Activated CD4-positive, alpha-beta T cell treated with anti-CD3 and anti-CD28 coated beads, Interleukin-2, amount 10 ng/mL, durations not matched to agents 24 days and 14 days (primary cell): ENCODE measurements at regions not wholly inside any gene's neighbourhood (a gene's known extent, or its start where the extent isn't known, plus 50 kb on each side); places are given as distances from the start of the nearest gene placed in this dataset.

ENCODE experiments used
- DNase-seq: peaks from one replicate; pipeline ENCODE4 v3.0.0; 2022
- H3K27ac Mint-ChIP-seq: one replicate; pipeline ENCODE4 v1.8.0; 2022; ENCODE audit warnings: mild to moderate bottlenecking, mixed read lengths
- H3K27me3 Mint-ChIP-seq: one replicate; pipeline ENCODE4 v1.8.0; 2022; ENCODE audit warnings: mixed read lengths
- H3K36me3 Mint-ChIP-seq: one replicate; pipeline ENCODE4 v1.8.0; 2022; ENCODE audit warnings: low read depth, mild to moderate bottlenecking, mixed read lengths
- H3K4me1 Mint-ChIP-seq: one replicate; pipeline ENCODE4 v1.8.0; 2021; ENCODE audit warnings: mixed read lengths
- H3K4me3 Mint-ChIP-seq: one replicate; pipeline ENCODE4 v1.8.0; 2022; ENCODE audit warnings: mild to moderate bottlenecking, moderate library complexity, mixed read lengths
- H3K9me3 Mint-ChIP-seq: one replicate; pipeline ENCODE4 v1.8.0; 2021; ENCODE audit warnings: mixed read lengths
- intact Hi-C: fragments of 100-400 bp; cut with micrococcal nuclease; formaldehyde crosslinking; loops from one replicate; pipeline ENCODE4 v1.15.1; 2023

DNA sequence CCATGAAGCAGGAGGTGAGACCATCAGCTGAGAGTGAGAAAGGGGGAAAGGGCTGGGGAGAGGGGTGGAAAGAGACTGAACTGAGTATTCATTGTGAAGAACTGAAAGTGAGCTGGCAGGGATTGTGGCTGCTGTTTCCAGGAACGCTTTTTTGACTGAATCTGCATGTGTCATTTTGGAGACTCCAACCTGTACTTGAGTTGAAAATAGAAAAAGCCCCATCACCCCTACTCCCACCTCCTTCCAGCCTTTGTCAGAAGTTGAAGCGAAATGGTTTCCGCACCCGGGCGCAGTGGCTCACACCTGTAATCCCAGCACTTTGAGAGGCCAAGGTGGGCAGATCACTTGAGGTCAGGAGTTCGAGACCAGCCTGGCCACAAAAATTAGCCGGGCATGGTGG lies 128.0 kb upstream of the GPR12 start:
- no peak for DNase-seq
- intact Hi-C loops, result no loop called here
- Mint-ChIP-seq H3K36me3 (no peaks in the 10 kb centered on the region), H3K27me3 (peaks cover 4% of the 10 kb centered on the region), H3K4me1 (no peaks in the 10 kb centered on the region), H3K9me3 (no peaks in the 10 kb centered on the region), H3K27ac (no peak overlapping the region), H3K4me3 (no peak overlapping the region)

DNA sequence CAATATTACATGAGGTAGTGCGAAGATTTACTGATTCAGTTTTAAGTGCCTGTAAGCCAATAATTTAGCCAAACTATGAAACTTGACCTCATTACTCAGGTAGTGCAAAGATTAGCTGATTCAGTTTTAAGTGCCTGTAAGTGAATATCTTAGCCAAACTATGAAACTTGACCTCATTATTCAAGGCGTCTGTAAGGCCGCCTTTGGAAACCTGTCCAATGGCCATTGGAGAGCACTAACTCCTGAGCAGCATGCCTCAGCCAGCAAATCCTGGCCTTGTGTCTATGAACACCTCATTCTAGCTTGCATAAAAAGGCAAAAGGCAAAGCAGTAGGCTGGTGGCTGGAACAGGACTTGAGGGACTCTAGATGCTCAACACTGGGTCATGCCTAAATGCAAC lies 127.0 kb upstream of the GPR12 start:
- Mint-ChIP-seq H3K36me3 (no peaks in the 10 kb centered on the region), H3K9me3 (no peaks in the 10 kb centered on the region), H3K4me3 (no peak overlapping the region), H3K4me1 (no peaks in the 10 kb centered on the region), H3K27ac (no peak overlapping the region), H3K27me3 (peaks cover 3% of the 10 kb centered on the region)
- no peak for DNase-seq
- intact Hi-C loops, result no loop called here

DNA sequence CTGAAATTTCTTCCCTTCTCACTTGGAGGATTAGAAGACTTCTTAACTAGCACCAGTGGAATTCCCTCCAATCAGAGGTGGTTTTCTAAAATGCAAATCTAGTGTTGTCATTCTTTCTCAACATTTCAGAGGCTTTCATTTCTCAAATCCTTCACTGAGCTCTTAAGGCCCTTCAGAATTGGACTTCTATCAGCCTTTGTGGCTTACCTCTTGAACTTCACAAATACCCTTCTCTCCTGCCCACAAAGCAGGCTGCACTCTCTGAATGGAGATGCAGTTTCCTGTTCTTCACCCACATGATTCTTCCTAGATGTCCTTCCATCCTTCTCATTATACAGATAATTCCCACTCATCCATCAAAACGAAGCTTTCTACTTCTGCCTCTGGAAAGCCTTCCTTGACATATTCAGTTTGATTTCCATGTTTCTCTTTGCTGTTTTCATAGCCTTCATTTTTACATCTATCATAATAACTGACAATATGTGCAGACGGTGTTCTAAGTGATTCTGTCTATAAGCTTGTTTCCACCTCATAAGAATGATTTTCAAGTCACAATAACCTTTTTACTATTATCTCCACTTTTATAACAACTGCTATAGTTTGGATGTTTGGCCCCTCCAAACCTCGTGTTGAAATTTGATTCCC lies 123.1 kb upstream of the GPR12 start:
- Mint-ChIP-seq H3K27ac (no peak overlapping the region), H3K9me3 (no peaks in the 10 kb centered on the region), H3K27me3 (no peaks in the 10 kb centered on the region), H3K4me3 (no peak overlapping the region), H3K4me1 (no peaks in the 10 kb centered on the region), H3K36me3 (no peaks in the 10 kb centered on the region)
- intact Hi-C loops, result no loop called here
- no peak for DNase-seq

DNA sequence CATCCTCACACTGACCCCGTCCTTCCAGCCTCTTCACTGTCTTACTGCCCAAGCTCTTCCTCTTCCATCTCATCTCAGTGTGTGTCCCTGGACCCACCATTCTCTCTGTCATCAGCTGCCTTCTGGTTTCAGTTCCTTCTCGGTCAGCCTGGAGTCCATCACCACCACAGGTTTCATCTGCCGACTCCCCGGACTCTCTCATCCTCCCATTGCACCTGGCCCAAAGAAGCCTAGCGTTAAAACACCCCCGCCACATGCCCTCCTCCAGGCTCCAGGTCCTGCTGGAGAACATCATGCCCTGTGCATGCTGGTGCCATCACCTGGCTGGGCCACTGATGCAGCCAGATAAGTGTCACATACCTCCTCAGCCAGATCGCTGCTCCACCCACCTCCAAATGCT lies 122.1 kb upstream of the GPR12 start:
- no peaks in the 10 kb centered on the region for H3K27me3 Mint-ChIP-seq
- H3K36me3 Mint-ChIP-seq, result no peaks in the 10 kb centered on the region
- no peaks in the 10 kb centered on the region for H3K9me3 Mint-ChIP-seq
- DNase-seq, result no peak
- no peak overlapping the region for H3K27ac Mint-ChIP-seq
- no peaks in the 10 kb centered on the region for H3K4me1 Mint-ChIP-seq
- intact Hi-C loops, result no loop called here
- H3K4me3 Mint-ChIP-seq, result no peak overlapping the region

DNA sequence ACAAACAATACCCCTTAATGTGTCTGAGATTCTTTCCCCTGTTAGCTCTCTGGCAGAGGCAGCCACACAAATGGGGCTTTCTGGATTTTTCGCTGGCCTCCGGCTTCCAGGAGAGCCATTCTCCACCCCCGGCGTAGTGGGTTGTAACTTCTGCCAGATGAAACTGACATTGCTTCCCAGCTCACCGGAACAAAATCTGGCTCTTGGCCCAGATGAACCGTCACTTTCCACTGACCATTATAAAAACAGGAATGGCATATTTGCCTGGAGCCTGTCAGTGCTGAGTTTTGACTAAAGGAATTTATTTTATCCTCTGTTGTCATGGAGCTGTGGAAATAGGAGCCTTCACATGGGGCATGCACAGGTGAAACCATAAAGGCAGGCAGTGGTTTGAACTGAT lies 120.6 kb upstream of the GPR12 start:
- no peak for DNase-seq
- Mint-ChIP-seq H3K36me3 (no peaks in the 10 kb centered on the region), H3K4me3 (no peak overlapping the region), H3K27ac (no peak overlapping the region), H3K27me3 (peaks cover 1% of the 10 kb centered on the region), H3K9me3 (peaks cover 6% of the 10 kb centered on the region), H3K4me1 (no peaks in the 10 kb centered on the region)
- intact Hi-C loops, result no loop called here

DNA sequence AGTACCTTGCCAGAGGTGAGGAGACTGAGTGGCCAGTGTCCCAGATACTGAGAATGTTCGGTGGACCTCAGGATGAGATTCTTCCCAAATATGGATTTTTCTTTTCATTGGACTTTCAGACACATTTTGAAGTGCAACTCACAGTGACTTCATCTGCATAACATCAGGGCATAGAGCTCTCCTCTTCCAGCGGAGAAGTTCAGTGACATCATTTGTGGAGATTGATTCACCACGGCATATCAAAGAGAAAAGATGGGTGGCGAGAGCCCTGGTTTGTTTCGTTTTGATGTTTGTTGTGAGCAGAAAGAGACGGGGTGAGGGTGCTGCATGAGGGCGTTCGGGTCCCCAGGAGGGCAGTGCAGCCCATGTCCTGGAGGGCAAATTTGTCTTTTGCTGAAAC lies 120.1 kb upstream of the GPR12 start:
- Mint-ChIP-seq H3K36me3 (no peaks in the 10 kb centered on the region), H3K9me3 (peaks cover 8% of the 10 kb centered on the region)

DNA sequence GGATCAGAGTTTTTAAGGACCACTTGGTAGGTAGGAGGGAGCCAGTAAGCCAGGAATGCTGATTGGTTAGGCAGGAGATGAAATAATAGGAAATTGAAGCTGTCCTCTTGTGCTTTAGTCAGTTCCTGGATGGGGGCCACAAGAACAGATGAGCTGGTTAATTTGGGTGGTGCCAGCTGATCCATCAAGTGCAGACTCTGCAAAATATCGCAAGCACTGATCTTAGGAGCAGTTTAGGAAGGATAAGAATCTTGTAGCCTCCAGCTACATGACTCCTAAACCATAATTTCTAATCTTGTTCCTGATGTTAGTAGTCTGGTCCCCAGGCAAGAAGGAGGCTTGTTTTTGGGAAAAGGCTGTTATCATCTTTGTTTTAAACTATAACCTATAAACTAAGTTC lies 117.9 kb upstream of the GPR12 start:
- Mint-ChIP-seq H3K27me3 (peaks cover 1% of the 10 kb centered on the region), H3K4me3 (no peak overlapping the region), H3K4me1 (no peaks in the 10 kb centered on the region), H3K36me3 (no peaks in the 10 kb centered on the region), H3K9me3 (peaks cover 8% of the 10 kb centered on the region), H3K27ac (no peak overlapping the region)
- intact Hi-C loops, result no loop called here
- no peak for DNase-seq

More for the DNA sequence above, 120.1 kb upstream of the GPR12 start:
- Mint-ChIP-seq H3K4me3 (no peak overlapping the region), H3K27ac (no peak overlapping the region), H3K4me1 (no peaks in the 10 kb centered on the region), H3K27me3 (peaks cover 1% of the 10 kb centered on the region)
- intact Hi-C loops, result no loop called here
- no peak for DNase-seq

DNA sequence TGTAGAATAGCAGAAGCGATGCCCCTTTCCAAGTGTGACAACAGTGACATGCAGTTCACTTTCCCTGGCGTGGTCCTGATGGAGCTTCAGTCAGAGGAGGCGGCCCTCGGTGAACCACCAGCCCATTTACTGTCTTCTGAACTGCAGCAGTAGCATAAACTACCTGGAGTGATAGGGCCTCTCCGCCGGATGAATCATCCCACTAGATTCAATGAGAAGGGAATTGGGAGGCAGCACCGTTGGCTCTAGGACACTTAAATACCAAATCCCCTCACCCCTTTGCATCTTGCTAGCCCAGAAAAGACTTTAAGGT lies 112.8 kb upstream of the GPR12 start:
- Mint-ChIP-seq H3K9me3 (peaks cover 8% of the 10 kb centered on the region), H3K36me3 (no peaks in the 10 kb centered on the region), H3K4me3 (no peak overlapping the region), H3K27me3 (peaks cover 1% of the 10 kb centered on the region), H3K27ac (no peak overlapping the region), H3K4me1 (no peaks in the 10 kb centered on the region)
- intact Hi-C loops, result loop anchor here (1.0 kb wide), 1 partner anchor 166 kb away; no protein-coding TSS in a partner anchor
- no peak for DNase-seq

DNA sequence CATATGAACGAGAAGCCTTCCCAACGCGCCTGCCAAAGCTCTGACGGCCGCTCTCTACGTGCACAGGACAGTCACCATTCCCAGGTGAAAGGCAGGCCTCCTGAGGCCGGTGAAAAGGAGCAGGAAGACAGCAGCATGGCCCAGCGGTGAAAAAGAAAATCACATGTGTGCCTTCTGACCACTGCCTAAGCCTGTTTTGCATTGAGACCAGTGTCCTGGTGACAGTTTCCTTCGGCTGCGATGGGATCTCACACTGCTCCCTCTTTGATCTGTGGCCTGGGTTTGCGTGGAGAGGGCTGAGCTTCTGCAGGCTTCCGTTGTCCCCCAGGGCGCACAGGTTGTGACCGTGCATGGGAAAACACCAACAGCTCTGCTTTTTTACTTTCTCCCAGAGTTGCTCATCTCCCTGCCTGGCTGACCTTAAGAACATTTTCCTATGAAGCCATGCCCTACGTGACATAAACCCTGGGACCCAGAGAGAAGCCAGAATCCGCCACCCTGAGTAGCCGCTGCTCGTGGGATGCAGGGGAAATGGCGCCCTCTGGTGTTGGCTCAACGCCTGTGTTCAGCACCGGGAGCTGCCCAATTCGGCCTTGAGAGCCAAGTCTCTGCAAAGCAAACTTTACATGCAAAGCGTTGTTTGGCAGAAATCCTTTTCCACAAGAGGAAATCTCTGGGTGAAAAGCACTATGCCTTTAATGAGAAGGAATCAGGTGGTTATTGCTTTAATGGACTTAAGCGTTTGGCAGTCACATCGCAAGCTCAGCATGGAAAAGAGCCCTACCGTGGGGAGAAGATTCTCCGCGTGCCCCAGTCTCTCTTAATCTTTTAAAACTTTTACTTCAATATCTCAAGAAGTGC lies 112.2 kb upstream of the GPR12 start:
- Mint-ChIP-seq H3K27me3 (peaks cover 1% of the 10 kb centered on the region), H3K36me3 (no peaks in the 10 kb centered on the region), H3K4me1 (no peaks in the 10 kb centered on the region), H3K27ac (no peak overlapping the region), H3K9me3 (peaks cover 8% of the 10 kb centered on the region), H3K4me3 (no peak overlapping the region)
- intact Hi-C loops, result loop anchor here (1.0 kb wide), 1 partner anchor 165 kb away; no protein-coding TSS in a partner anchor
- peak; percentile 84 for DNase-seq

DNA sequence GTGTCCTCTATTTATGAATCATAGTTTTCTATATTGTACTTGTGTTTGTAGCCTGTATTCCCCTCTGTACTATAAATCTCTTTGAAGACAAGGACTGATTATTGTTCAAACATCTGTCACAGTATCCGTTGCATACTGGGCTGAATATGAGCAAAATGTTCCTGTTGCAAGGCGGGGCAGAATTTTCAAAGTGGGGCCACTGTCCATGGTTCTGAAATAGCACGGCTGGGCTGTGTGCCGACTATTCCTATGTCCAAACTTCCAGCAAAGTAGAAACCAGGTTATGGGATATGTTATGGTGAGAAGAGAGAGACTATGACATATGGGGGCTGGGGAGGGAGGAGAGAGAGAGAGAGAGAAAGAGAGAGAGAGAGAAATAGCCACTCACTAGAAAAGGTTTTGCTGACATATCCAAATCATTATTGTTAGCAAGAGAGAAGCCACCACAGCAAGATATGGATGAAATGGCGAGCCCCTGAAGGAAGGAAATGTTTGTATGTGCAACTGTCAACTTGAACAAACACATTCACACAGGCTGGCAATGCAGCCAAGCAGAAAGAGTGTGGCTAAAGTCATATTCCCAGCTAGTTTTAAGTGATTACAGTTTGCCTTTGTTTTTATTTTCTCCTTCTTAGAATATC lies 107.0 kb upstream of the GPR12 start:
- intact Hi-C loops, result no loop called here
- H3K27ac Mint-ChIP-seq, result no peak overlapping the region
- DNase-seq, result peak; percentile 77
- no peaks in the 10 kb centered on the region for H3K27me3 Mint-ChIP-seq
- no peaks in the 10 kb centered on the region for H3K9me3 Mint-ChIP-seq
- H3K4me1 Mint-ChIP-seq, result no peaks in the 10 kb centered on the region
- H3K36me3 Mint-ChIP-seq, result no peaks in the 10 kb centered on the region
- no peak overlapping the region for H3K4me3 Mint-ChIP-seq

DNA sequence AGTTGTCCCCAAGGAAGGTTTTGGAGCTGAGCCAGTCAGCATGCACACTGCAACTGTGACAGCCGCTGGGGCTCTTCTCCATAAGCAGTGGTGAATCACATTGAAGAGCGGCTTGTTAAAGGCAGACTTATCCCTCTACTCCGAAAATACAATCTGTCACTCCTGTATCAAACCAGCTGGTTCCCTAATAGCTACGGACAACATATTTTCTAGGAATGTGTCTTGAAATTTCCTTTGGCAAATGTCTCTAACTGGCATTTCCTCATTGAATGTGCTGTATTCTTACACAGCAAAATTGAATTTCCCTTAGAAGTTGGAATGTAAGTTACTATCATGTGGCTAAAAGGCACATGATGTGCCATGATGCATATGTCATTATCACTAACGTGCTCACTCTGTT lies 104.0 kb upstream of the GPR12 start:
- no peak overlapping the region for H3K27ac Mint-ChIP-seq
- DNase-seq, result no peak
- intact Hi-C loops, result no loop called here
- no peaks in the 10 kb centered on the region for H3K36me3 Mint-ChIP-seq
- no peaks in the 10 kb centered on the region for H3K4me1 Mint-ChIP-seq
- no peaks in the 10 kb centered on the region for H3K27me3 Mint-ChIP-seq
- H3K9me3 Mint-ChIP-seq, result no peaks in the 10 kb centered on the region
- H3K4me3 Mint-ChIP-seq, result no peak overlapping the region

DNA sequence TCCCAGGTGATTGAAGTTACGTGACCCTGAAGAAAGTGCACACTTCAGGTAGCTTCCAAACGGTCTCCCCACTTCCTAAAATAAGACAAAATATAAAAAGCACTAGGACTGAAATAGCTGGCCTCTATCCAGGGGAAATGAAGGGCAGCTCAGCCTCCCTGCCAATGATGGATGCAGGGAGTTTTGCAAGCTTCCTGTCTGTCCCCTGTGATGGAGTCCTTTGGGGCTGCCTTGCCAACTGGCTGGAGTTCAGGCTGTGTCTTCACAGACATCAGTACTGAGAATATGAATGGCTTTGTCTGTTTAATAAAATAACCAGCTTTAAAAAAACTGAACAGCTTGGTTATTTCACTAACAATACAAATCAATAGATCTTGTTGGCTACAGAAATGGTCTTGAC lies 101.4 kb upstream of the GPR12 start:
- Mint-ChIP-seq H3K36me3 (no peaks in the 10 kb centered on the region), H3K4me3 (no peak overlapping the region), H3K27me3 (peaks cover 2% of the 10 kb centered on the region), H3K27ac (no peak overlapping the region), H3K4me1 (no peaks in the 10 kb centered on the region), H3K9me3 (no peaks in the 10 kb centered on the region)
- intact Hi-C loops, result no loop called here
- no peak for DNase-seq

DNA sequence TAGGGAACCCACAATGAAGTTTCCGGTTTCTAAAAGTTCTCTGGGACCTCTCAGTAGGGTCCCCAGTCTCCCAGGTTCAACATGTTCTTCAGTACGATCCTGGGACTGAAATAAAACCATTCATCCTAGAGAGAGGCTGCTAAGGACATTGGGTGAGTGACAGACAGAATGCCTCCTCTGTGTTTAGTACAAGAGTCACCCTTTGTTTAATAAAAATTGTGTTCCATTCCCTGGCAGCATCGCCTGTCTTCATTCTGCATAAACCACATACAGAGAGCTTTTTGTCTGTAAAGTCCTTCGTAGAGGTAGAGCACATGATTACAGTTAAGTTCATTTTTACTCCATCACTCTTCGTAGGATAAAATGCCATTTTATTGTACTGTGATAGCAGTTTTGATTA lies 95.3 kb upstream of the GPR12 start:
- Mint-ChIP-seq H3K4me1 (no peaks in the 10 kb centered on the region), H3K4me3 (no peak overlapping the region), H3K9me3 (peaks cover 4% of the 10 kb centered on the region), H3K36me3 (no peaks in the 10 kb centered on the region), H3K27ac (no peak overlapping the region), H3K27me3 (peaks cover 13% of the 10 kb centered on the region)
- DNase-seq, result no peak
- intact Hi-C loops, result no loop called here

DNA sequence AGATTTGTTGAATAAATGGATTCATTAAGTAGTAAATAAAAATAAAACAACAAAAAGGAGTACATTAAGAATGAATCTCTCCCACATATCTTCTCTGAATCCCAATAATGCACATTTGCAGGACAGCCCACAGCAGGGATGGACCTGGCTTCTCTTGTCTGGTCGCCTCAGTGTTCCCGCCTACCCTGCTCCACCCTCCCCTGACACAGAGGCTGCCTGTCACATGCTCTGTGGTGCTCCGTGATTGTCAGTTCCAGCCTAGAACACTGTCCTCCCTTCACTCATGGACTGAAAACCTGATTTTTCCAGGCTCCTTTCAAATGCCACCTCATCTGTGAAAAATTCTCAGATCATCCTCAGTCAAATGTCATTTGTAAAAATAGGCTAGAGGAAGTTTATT lies 94.5 kb upstream of the GPR12 start:
- intact Hi-C loops, result no loop called here

More for the DNA sequence above, 94.5 kb upstream of the GPR12 start:
- Mint-ChIP-seq H3K4me3 (no peak overlapping the region), H3K9me3 (peaks cover 4% of the 10 kb centered on the region), H3K27ac (no peak overlapping the region), H3K4me1 (no peaks in the 10 kb centered on the region), H3K27me3 (peaks cover 16% of the 10 kb centered on the region), H3K36me3 (no peaks in the 10 kb centered on the region)
- no peak for DNase-seq
